RWPE2 (cell line): ENCODE measurements at regions not wholly inside any gene's neighbourhood (a gene's known extent, or its start where the extent isn't known, plus 50 kb on each side); places are given as distances from the start of the nearest gene placed in this dataset.

Experiments used
- ATAC-seq: fragments of 200-7000 bp; cut with Tn5 transposase; 3 replicates; pipeline ENCODE4 v1.9.1; 2021; ENCODE audit warnings: low read depth
- DNase-seq: peaks from one replicate; pipeline ENCODE4 v3.0.0-alpha.2; 2020; ENCODE audit warnings: low spot score
- H3K27ac ChIP-seq: fragments of 450-650 bp; 2 replicates; pipeline ENCODE4 v1.5.1; 2017; ENCODE audit warnings: mild to moderate bottlenecking; ENCODE audit not compliant: poor library complexity, severe bottlenecking
- H3K27me3 ChIP-seq: fragments of 250-450 bp; sonication (Bioruptor Pico); 2 replicates; pipeline ENCODE4 v1.5.1; 2021; ENCODE audit warnings: mild to moderate bottlenecking, moderate library complexity; ENCODE audit not compliant: insufficient read depth, poor library complexity, severe bottlenecking
- H3K36me3 ChIP-seq: fragments of 250-450 bp; sonication (Bioruptor Pico); 2 replicates; pipeline ENCODE4 v1.5.1; 2020; ENCODE audit warnings: low read depth, mild to moderate bottlenecking, moderate library complexity
- H3K4me1 ChIP-seq: fragments of 250-450 bp; sonication (Bioruptor Pico); 2 replicates; pipeline ENCODE4 v1.5.1; 2021; ENCODE audit warnings: mild to moderate bottlenecking, moderate library complexity; ENCODE audit not compliant: insufficient read depth, poor library complexity, severe bottlenecking
- H3K4me3 ChIP-seq: fragments of 250-450 bp; sonication (Bioruptor Pico); 2 replicates; pipeline ENCODE4 v1.5.1; 2021; ENCODE audit warnings: mild to moderate bottlenecking, moderate library complexity; ENCODE audit not compliant: severe bottlenecking
- H3K9me3 ChIP-seq: fragments of 250-450 bp; sonication (Bioruptor Pico); 2 replicates; pipeline ENCODE4 v1.5.1; 2021; ENCODE audit warnings: mild to moderate bottlenecking, moderate library complexity; ENCODE audit not compliant: severe bottlenecking
- CTCF ChIP-seq: fragments of 450-650 bp; IDR thresholded peaks from one replicate; pipeline ENCODE4 v1.5.1; 2017; ENCODE audit warnings: mild to moderate bottlenecking, moderate library complexity; ENCODE audit not compliant: poor library complexity, severe bottlenecking

GRCh38 chr10:84824525-84824924, 496.1 kb downstream of the CCSER2 start:
- no peaks in the 10 kb centered on the region for H3K36me3 ChIP-seq
- TF ChIP-seq CTCF: no peak

GRCh38 chr10:84825330-84825729, 496.9 kb downstream of the CCSER2 start:
- peak; percentile 61; the same call in 2 of the 3 replicates for ATAC-seq
- Histone ChIP-seq H3K4me3 (no peak overlapping the region), H3K36me3 (no peaks in the 10 kb centered on the region), H3K9me3 (no peaks in the 10 kb centered on the region), H3K4me1 (no peaks in the 10 kb centered on the region), H3K27ac (no peak overlapping the region), H3K27me3 (no peaks in the 10 kb centered on the region)
- TF ChIP-seq CTCF: no peak
- DNase-seq: no peak

More at GRCh38 chr10:84824525-84824924, 496.1 kb downstream of the CCSER2 start:
- ATAC-seq: no peak
- H3K27me3 ChIP-seq: no peaks in the 10 kb centered on the region
- no peaks in the 10 kb centered on the region for H3K4me1 ChIP-seq
- no peak for DNase-seq
- H3K4me3 ChIP-seq: no peak overlapping the region
- H3K9me3 ChIP-seq: no peaks in the 10 kb centered on the region
- H3K27ac ChIP-seq: no peak overlapping the region

GRCh38 chr10:84826704-84827103, 498.3 kb downstream of the CCSER2 start:
- no peak for TF ChIP-seq CTCF
- H3K4me1 ChIP-seq: no peaks in the 10 kb centered on the region
- no peaks in the 10 kb centered on the region for H3K36me3 ChIP-seq
- no peaks in the 10 kb centered on the region for H3K9me3 ChIP-seq
- ATAC-seq: no peak
- H3K4me3 ChIP-seq: no peak overlapping the region
- H3K27ac ChIP-seq: no peak overlapping the region
- DNase-seq: no peak
- no peaks in the 10 kb centered on the region for H3K27me3 ChIP-seq

- no peak overlapping the region for H3K4me3 ChIP-seq
- DNase-seq (no peak), ATAC-seq (no peak)
- H3K27ac ChIP-seq: no peak overlapping the region
- H3K27me3 ChIP-seq: no peaks in the 10 kb centered on the region
- H3K9me3 ChIP-seq: no peaks in the 10 kb centered on the region
- no peaks in the 10 kb centered on the region for H3K4me1 ChIP-seq
- H3K36me3 ChIP-seq: no peaks in the 10 kb centered on the region
- TF ChIP-seq CTCF: no peak
These were observed 500.7 kb downstream of the CCSER2 start for GRCh38 chr10:84829131-84829530.

GRCh38 chr10:84837041-84837812, 508.8 kb downstream of the CCSER2 start:
- H3K36me3 ChIP-seq: no peaks in the 10 kb centered on the region
- no peak for TF ChIP-seq CTCF
- H3K4me1 ChIP-seq: no peaks in the 10 kb centered on the region
- no peak overlapping the region for H3K4me3 ChIP-seq
- no peaks in the 10 kb centered on the region for H3K9me3 ChIP-seq
- ATAC-seq (no peak), DNase-seq (no peak)
- no peak overlapping the region for H3K27ac ChIP-seq
- H3K27me3 ChIP-seq: no peaks in the 10 kb centered on the region
